ENCODE measurements at regions not wholly inside any gene's neighbourhood (a gene's known extent, or its start where the extent isn't known, plus 50 kb on each side); places are given as distances from the start of the nearest gene placed in this dataset.
"Not testable (repeated sequence)": the region's sequence is repeated elsewhere in the genome, so short reads cannot be mapped to it uniquely, and the experiment has no call there.

GRCh38 chr2:66201242-66201641 is 233.7 kb upstream of the MEIS1 start:
- Histone ChIP-seq H3K4me1 (ENCODE audit: insufficient read depth, low read length) (no peaks in the 10 kb centered on the region), H3K9me3 (ENCODE audit: control insufficient read depth, insufficient read depth, low read length) (0 out of 2 replicates have a peak, but pooled peaks cover 7% of the 10 kb centered on the region), H3K36me3 (ENCODE audit: insufficient read depth, low read length) (no peaks in the 10 kb centered on the region), H3K9ac (ENCODE audit: low read depth, low read length) (no peak overlapping the region)

- H3K36me3 ChIP-seq (ENCODE audit: insufficient read depth, low read length) = no peaks in the 10 kb centered on the region
- no peak overlapping the region for H3K9ac ChIP-seq (ENCODE audit: low read depth, low read length)
- H3K4me1 ChIP-seq (ENCODE audit: insufficient read depth, low read length) = no peaks in the 10 kb centered on the region
- H3K9me3 ChIP-seq (ENCODE audit: control insufficient read depth, insufficient read depth, low read length) = 0 out of 2 replicates have a peak, but pooled peaks cover 7% of the 10 kb centered on the region
Measured at GRCh38 chr2:66198873-66199272, 236.1 kb upstream of the MEIS1 start.

- Histone ChIP-seq H3K36me3 (ENCODE audit: insufficient read depth, low read length) (no peaks in the 10 kb centered on the region), H3K9ac (ENCODE audit: low read depth, low read length) (no peak overlapping the region), H3K9me3 (ENCODE audit: control insufficient read depth, insufficient read depth, low read length) (no peaks in the 10 kb centered on the region), H3K4me1 (ENCODE audit: insufficient read depth, low read length) (peaks cover 7% of the 10 kb centered on the region; the same call in 1 of the 2 replicates)
Measured at GRCh38 chr2:66192888-66193287, 242.0 kb upstream of the MEIS1 start.

DNA sequence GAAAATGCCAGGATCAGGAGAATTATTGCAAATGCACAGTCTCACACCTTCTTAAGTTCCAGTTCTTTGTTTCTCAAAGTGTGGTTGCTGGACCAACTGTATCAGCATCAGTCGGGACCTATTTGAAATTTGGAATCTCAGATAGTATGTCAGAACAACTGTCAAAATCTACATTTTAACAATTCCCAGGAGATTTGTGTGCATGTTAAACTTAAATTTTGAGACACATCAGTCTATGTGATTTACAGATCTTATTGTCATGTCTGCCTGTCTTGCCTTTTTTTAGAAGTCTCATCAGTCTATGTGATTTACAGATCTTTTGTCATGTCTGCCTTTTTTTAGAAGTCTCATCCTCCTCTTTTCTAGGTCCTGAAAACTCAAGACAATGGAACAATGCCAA is 243.6 kb upstream of the MEIS1 start:
- no peaks in the 10 kb centered on the region for H3K9me3 ChIP-seq (ENCODE audit: control insufficient read depth, insufficient read depth, low read length)
- no peaks in the 10 kb centered on the region for H3K36me3 ChIP-seq (ENCODE audit: insufficient read depth, low read length)
- no peak overlapping the region for H3K9ac ChIP-seq (ENCODE audit: low read depth, low read length)
- H3K4me1 ChIP-seq (ENCODE audit: insufficient read depth, low read length) = peaks cover 7% of the 10 kb centered on the region; the same call in 1 of the 2 replicates

- H3K9me3 ChIP-seq (ENCODE audit: control insufficient read depth, insufficient read depth, low read length) = no peaks in the 10 kb centered on the region
Measured at GRCh38 chr2:66189553-66189952, 245.4 kb upstream of the MEIS1 start.

GRCh38 chr2:66186537-66186936 is 248.4 kb upstream of the MEIS1 start:
- Histone ChIP-seq H3K9ac (ENCODE audit: low read depth, low read length) (no peak overlapping the region), H3K4me1 (ENCODE audit: insufficient read depth, low read length) (peaks cover 5% of the 10 kb centered on the region; the same call in 1 of the 2 replicates), H3K36me3 (ENCODE audit: insufficient read depth, low read length) (no peaks in the 10 kb centered on the region), H3K9me3 (ENCODE audit: control insufficient read depth, insufficient read depth, low read length) (no peaks in the 10 kb centered on the region)

More at GRCh38 chr2:66189553-66189952, 245.4 kb upstream of the MEIS1 start:
- H3K4me1 ChIP-seq (ENCODE audit: insufficient read depth, low read length) = peaks cover 7% of the 10 kb centered on the region; the same call in 1 of the 2 replicates
- H3K9ac ChIP-seq (ENCODE audit: low read depth, low read length) = no peak overlapping the region
- no peaks in the 10 kb centered on the region for H3K36me3 ChIP-seq (ENCODE audit: insufficient read depth, low read length)

GRCh38 chr2:66185497-66186054 is 249.3 kb upstream of the MEIS1 start:
- Histone ChIP-seq H3K9me3 (ENCODE audit: control insufficient read depth, insufficient read depth, low read length) (no peaks in the 10 kb centered on the region), H3K36me3 (ENCODE audit: insufficient read depth, low read length) (no peaks in the 10 kb centered on the region), H3K4me1 (ENCODE audit: insufficient read depth, low read length) (no peaks in the 10 kb centered on the region), H3K9ac (ENCODE audit: low read depth, low read length) (no peak overlapping the region)

GRCh38 chr2:66177128-66177796 is 257.7 kb upstream of the MEIS1 start:
- not testable (repeated sequence) for H3K9me3 ChIP-seq (ENCODE audit: control insufficient read depth, insufficient read depth, low read length); H3K9ac ChIP-seq (ENCODE audit: low read depth, low read length); H3K36me3 ChIP-seq (ENCODE audit: insufficient read depth, low read length); H3K4me1 ChIP-seq (ENCODE audit: insufficient read depth, low read length)

DNA sequence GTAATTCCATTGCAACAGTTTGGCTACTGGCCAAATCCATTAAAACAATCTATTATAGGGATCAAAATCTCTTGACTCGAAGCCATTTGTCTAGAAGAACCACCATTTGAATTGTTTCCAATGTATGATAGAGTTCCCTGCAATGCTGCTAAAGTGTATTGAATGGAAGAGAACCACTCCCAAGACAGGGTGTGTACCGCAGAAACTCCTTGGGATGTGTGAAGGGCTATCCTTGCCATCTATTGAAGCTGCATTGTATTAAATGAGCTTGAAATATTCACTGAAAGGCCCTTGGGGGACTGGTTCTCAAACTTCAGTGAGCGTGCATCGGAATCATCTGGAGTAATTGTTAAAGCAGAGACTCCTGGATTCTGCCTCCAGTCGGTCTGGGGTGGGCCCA is 260.4 kb upstream of the MEIS1 start:
- Histone ChIP-seq H3K9ac (ENCODE audit: low read depth, low read length) (no peak overlapping the region), H3K9me3 (ENCODE audit: control insufficient read depth, insufficient read depth, low read length) (peaks cover 9% of the 10 kb centered on the region), H3K36me3 (ENCODE audit: insufficient read depth, low read length) (no peaks in the 10 kb centered on the region), H3K4me1 (ENCODE audit: insufficient read depth, low read length) (no peaks in the 10 kb centered on the region)

DNA sequence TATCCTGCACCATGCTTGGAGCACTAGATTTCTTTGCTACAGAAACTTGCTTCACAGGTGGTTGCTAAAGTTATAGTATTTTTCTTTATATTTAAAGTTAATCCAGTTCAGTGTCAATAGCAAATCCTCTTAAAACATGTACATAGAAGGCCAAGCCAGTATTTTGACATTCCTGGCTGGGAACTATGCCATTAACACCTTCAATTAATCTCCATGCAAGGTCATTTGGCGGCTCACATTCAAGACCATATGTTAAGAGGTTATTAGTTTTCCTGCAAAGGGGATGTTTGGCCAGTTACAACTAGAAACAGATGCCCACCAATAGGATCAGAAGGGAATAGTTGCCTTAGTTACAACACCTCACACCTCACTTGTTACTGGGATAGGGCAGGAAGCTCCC is 261.3 kb upstream of the MEIS1 start:
- H3K9ac ChIP-seq (ENCODE audit: low read depth, low read length) = no peak overlapping the region
- H3K4me1 ChIP-seq (ENCODE audit: insufficient read depth, low read length) = no peaks in the 10 kb centered on the region
- no peaks in the 10 kb centered on the region for H3K36me3 ChIP-seq (ENCODE audit: insufficient read depth, low read length)
- peaks cover 9% of the 10 kb centered on the region for H3K9me3 ChIP-seq (ENCODE audit: control insufficient read depth, insufficient read depth, low read length)

DNA sequence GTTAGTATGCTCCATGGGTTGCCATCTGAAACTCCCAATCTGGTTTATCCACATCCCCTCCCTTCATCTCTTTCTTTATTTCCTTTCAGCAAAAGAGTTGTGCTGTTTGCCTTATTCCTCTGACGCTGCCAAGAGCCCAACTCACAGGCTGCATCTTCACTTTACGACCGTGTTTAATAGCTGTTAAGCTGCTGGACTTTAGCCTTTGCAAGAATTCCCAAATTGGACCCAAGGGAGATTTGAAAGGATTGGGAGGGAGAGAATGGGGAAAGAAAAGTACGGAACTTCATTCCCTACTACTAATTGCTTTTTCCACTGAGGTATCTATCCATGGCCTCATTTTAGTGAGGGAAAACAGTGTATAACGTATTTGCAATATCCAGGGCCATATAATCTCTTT is 263.4 kb upstream of the MEIS1 start:
- no peaks in the 10 kb centered on the region for H3K36me3 ChIP-seq (ENCODE audit: insufficient read depth, low read length)
- H3K9ac ChIP-seq (ENCODE audit: low read depth, low read length) = no peak overlapping the region
- H3K4me1 ChIP-seq (ENCODE audit: insufficient read depth, low read length) = no peaks in the 10 kb centered on the region
- H3K9me3 ChIP-seq (ENCODE audit: control insufficient read depth, insufficient read depth, low read length) = peaks cover 5% of the 10 kb centered on the region

GRCh38 chr2:66170744-66171330 is 264.1 kb upstream of the MEIS1 start:
- Histone ChIP-seq H3K36me3 (ENCODE audit: insufficient read depth, low read length) (no peaks in the 10 kb centered on the region), H3K4me1 (ENCODE audit: insufficient read depth, low read length) (no peaks in the 10 kb centered on the region), H3K9ac (ENCODE audit: low read depth, low read length) (no peak overlapping the region), H3K9me3 (ENCODE audit: control insufficient read depth, insufficient read depth, low read length) (no peaks in the 10 kb centered on the region; the same call in 1 of the 2 replicates)

DNA sequence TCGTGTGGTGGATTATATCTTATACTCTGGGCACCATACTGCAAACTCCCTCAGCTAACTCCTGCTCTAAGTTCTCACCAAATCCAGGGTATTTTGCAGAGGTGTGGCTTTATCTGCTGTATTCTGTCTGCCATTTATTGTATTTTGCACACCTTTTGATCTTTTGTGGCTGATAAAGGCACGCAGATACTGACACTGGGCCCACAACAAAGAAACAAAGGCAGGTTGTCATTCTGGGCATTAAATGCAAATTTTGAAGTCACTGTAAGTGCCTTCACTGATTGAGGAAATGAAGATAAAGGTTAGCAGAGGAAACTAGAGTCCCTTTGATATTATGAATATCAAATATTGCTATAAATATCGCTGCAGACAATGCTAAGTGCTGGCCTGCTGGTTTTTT is 265.8 kb upstream of the MEIS1 start:
- Histone ChIP-seq H3K9ac (ENCODE audit: low read depth, low read length) (no peak overlapping the region), H3K4me1 (ENCODE audit: insufficient read depth, low read length) (no peaks in the 10 kb centered on the region), H3K9me3 (ENCODE audit: control insufficient read depth, insufficient read depth, low read length) (no peaks in the 10 kb centered on the region), H3K36me3 (ENCODE audit: insufficient read depth, low read length) (no peaks in the 10 kb centered on the region)

DNA sequence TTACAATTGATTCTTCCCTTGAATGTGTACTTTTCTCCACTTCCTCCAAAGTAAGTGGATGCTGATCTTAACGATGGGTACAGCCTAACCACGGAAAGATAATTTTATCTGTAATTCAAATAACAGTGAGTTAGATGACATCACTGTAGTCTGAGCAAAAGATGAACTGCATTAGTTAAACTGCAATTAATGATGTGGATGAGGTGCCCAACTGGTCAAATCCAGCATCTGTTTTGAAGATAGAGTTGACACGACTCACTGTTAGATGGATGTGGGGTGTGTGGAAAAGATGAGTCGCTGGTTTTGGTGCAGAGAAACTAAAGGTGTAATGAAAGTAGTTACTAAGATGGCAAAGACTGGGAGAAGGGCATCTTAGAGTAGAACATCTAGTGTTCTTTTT is 270.5 kb upstream of the MEIS1 start:
- Histone ChIP-seq H3K9ac (ENCODE audit: low read depth, low read length) (no peak overlapping the region), H3K4me1 (ENCODE audit: insufficient read depth, low read length) (no peaks in the 10 kb centered on the region), H3K9me3 (ENCODE audit: control insufficient read depth, insufficient read depth, low read length) (no peaks in the 10 kb centered on the region), H3K36me3 (ENCODE audit: insufficient read depth, low read length) (no peaks in the 10 kb centered on the region)

GRCh38 chr2:66156171-66156570 is 278.8 kb upstream of the MEIS1 start:
- no peaks in the 10 kb centered on the region for H3K4me1 ChIP-seq (ENCODE audit: insufficient read depth, low read length)
- H3K9me3 ChIP-seq (ENCODE audit: control insufficient read depth, insufficient read depth, low read length) = no peaks in the 10 kb centered on the region; the same call in 1 of the 2 replicates
- no peaks in the 10 kb centered on the region for H3K36me3 ChIP-seq (ENCODE audit: insufficient read depth, low read length)
- H3K9ac ChIP-seq (ENCODE audit: low read depth, low read length) = no peak overlapping the region
